NCI-H1048 (cell line): ENCODE measurements at regions not wholly inside any gene's neighbourhood (a gene's known extent, or its start where the extent isn't known, plus 50 kb on each side); places are given as distances from the start of the nearest gene placed in this dataset.
"Not testable (repeated sequence)": the region's sequence is repeated elsewhere in the genome, so short reads cannot be mapped to it uniquely, and the experiment has no call there.

Experiments used
- DNase-seq: peaks from one replicate; lab custom pipeline; 2025; lab: John Stamatoyannopoulos, UW

DNA sequence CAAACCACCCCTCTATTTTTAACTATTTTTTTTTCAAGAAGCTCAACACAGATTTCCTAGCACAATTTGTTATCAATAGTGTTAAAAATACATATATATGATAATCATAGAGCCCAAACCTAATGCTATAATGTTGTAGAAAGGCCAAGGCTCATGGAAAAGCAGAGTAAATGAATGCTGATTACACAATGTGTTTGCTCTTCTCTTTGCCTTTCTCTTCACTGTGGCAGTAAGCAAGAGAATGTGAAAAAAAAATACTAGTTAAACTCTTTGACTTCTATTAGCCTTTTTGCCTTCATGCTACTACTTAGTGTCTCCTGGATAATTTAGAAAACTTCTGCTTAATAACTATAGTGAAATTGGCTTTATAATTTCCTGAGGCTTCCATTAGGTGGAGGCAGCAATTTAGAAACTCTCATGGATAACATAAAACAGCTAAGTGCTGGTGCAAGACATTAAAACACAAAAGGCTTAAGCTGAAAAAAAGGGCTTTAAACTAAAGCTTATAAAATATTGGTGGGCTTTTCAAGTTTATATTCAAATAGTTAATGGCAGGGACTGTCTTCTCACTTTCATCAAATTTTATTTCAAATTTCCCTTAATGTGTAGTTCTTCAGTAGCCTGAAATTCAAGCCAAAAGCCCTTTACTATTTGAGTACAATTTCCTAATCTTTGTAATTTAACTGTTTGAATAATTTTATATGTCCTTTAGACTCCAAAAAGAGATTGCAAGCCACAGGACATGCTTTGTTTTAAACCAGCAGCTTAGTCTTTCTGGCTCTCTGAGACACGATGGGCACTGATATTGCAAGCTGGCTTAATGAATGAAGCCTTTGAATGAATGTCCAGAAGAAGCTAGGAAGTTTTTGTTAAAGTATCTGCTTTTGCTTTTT is 2031.8 kb upstream of the CDH6 start:
- DNase-seq, result no peak

- DNase-seq, result no peak
These were observed 2035.5 kb upstream of the CDH6 start for GRCh38 chr5:29157975-29158374.

GRCh38 chr5:29150840-29151239 is 2042.6 kb upstream of the CDH6 start:
- DNase-seq, result no peak

DNA sequence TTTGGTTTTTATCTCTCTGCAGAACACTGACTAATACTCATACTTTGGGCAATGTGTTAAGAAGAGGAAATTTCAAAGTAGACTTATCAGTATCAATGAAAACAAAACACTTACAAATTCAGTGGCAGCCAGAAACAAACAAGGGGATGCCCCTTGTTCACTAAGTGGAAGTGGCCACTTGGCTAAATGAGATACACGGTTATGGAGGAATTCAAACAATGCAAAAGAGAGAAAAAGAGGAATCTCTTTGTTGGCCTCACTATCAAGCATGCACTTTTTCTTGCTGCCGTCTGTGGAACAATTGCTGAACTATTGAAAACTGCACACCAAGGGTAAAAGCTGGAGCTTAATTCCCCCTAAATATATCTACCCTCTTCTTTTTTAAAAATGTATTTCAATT is 2044.9 kb upstream of the CDH6 start:
- no peak for DNase-seq

DNA sequence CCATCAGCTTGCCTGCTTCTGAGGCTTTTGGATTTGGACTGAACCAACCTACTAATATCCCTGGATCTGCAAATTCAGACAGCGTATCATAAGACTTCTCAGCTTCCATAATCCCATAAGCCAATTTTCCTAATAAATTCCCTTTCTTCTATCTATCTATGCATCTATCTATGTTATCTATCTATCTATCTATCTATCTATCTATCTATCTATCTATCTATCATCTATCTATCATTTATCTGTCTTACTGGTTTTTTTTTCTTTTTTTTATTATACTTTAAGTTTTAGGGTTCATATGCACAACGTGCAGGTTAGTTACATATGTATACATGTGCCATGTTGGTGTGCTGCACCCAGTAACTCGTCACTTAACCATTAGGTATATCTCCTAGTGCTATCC is 2045.4 kb upstream of the CDH6 start:
- no peak for DNase-seq

DNA sequence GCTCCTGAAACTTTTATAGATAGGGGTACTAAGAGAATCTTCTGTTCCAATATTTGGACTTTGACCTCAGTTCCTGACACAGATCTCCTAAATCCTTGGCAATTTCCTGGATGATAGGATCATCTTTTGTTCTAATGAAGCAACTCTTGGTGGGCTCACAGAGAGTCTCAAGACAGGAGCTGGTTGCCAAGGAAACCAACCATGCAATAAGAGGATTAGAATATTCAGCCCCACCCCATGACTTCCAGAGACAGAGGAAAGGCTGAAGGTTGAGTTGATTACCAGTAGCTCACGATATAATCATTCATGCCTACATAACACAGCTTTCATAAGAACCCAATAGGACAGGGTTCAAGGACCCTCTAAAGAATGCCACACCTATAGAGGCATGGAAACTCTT is 2050.2 kb upstream of the CDH6 start:
- no peak for DNase-seq

DNA sequence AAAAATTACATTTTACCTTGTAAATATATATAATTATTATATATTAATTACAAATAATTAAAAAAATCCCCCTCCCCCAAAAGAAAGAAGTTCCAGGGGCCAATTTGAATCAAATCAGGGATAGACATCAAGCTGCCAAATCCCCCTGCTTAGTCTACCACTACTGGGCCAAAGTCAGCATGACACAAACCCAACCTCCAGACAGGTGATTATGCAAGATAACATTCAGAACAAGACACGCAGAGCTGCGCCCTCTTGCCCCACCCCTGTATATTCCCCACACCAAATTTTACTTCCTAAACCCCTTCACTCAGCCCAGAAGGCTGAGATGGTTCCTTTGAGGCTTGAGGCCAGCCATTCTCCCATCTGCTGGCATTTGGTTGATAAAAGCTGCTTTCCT is 2059.1 kb upstream of the CDH6 start:
- DNase-seq, result no peak

DNA sequence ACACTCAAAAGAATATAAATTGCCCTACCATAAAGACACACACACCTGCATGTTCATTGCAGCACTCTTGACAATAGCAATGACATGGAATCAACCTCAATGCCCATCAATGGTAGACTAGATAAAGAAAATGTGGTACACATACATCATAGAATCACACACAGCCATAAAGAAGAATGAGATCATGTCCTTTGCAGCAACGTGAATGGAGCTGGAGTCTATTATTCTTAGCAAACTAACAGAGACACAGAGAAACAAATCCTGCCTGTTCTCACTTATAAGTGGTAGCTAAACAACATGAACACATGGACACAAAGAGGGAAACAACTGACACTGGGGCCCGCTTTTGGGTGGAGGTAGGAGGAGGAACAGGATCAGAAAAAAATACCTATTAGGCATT is 2062.2 kb upstream of the CDH6 start:
- no peak for DNase-seq

GRCh38 chr5:29130786-29131185 is 2062.7 kb upstream of the CDH6 start:
- no peak for DNase-seq

- DNase-seq, result not testable (repeated sequence)
These were observed 2065.8 kb upstream of the CDH6 start for GRCh38 chr5:29127524-29128156.

GRCh38 chr5:29126462-29126861 is 2067.0 kb upstream of the CDH6 start:
- not testable (repeated sequence) for DNase-seq

GRCh38 chr5:29122306-29122705 is 2071.2 kb upstream of the CDH6 start:
- no peak for DNase-seq

GRCh38 chr5:29114331-29114768 is 2076.0 kb upstream of the CDH9 start:
- no peak for DNase-seq

DNA sequence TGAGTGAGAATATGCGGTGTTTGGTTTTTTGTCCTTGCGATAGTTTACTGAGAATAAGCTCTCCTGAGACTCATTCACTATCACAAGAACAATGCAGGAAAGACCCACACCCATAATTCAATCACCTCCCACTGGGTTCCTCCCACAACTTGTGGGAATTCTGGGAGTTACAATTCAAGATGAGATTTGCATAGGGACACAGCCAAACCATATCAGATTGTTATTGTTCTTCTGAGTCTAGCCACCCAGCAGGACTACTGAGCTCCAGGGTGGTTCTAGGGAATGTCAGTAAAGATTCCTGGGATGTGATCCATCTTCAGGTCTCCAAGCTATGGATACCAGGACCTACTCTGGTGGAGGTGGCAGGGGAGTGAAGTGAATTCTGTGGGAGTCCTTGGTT is 2075.1 kb upstream of the CDH9 start:
- DNase-seq, result no peak

DNA sequence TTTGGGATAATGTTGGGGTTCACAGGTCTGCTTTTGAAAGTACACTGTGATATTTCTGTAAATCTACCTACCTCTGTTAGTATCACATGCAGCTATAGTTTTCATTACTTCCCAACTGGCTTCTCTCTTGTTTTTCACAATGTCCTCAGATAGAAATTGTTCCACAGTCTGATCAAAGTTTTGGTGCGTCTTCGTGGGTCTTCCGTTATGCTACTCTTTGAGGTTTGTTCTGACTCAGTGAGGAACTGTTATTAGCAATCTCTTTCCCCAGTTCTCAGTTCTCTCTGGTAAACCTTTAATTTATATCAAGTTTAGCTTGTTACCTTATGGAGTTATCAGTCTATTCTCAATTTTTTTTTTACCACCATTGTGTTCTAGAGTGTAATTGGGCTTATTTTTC is 2061.2 kb upstream of the CDH9 start:
- no peak for DNase-seq

DNA sequence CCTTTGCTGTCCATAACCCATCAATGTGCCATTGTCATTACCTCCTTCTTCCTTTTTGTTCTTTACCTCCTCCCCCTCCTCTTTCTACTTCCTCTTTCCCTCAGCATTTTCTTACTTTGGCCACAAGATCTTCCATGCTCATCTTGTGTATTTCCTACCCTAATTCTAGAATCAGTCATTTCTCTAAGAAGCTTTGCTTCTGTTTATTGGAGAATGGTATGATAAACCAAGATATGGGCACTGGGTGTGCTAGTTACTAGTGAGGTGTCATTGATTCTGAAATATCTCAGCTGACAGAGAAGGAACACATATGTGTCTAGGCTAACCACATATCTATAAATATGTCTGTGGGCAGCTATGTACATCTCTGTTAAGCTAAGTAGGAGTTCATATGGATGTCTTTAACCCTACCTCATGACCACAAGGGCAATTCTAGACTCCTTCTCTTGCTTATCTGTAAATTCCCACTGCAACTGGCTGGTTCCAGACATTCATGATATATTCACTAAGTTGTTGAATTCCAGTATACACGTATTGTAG is 2051.3 kb upstream of the CDH9 start:
- no peak for DNase-seq

- no peak for DNase-seq
These were observed 2046.8 kb upstream of the CDH9 start for GRCh38 chr5:29085142-29085541.

DNA sequence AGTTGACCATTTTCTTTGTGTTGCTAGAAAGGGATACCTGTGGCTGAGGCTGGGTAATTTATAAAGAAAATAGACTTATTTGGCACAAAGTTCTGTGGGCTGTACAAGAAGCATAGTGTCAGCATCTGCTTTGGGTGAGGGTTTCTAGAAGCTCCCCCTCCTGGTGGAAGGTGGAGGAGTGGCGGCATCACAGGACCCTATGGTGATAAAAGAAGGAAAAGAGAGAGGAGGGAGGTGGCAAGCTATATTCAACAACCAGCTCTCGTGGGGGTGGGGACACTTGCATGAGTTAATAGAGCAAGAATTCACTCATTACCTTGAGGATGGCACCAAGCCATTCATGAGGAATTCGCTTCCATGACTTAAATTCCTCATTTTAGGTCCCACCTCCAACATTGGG is 2041.4 kb upstream of the CDH9 start:
- DNase-seq, result no peak

- no peak for DNase-seq
These were observed 2039.1 kb upstream of the CDH9 start for GRCh38 chr5:29077451-29077850.

DNA sequence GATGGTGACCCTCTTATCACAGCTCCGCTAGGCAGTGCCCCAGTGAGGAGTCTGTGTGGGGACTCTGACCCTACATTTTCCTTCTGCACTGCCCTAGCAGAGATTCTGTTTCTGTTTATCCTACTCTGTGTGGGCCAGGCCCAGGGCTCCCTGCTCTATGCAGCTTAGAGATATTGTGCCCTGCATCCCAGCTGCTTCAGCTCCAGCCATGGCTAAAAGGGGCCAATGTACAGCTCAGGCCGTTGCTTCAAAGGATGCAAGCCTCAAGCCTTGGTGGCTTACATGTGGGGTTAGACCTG is 2030.7 kb upstream of the CDH9 start:
- DNase-seq, result no peak

GRCh38 chr5:29061381-29061780 is 2023.0 kb upstream of the CDH9 start:
- DNase-seq, result no peak

- DNase-seq, result no peak
These were observed 2016.3 kb upstream of the CDH9 start for GRCh38 chr5:29054694-29055093.

DNA sequence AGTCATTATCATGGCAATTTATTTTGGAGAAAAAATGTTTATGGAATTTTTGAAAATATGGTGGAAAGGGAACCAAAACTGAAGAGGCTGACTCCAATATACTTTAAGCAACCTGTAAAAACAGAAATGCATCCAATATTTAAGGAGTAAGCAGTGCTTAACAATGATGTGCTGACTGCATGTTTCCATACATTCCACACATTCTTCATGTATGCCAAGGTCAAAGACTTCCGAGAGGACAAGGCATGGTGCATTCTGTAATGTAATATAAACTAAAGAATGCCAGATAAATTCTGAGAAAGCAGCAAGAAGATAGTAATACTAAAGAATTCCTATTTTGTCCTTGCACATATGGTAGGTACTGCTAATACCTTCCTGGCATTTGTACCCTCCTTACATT is 2015.9 kb upstream of the CDH9 start:
- no peak for DNase-seq

DNA sequence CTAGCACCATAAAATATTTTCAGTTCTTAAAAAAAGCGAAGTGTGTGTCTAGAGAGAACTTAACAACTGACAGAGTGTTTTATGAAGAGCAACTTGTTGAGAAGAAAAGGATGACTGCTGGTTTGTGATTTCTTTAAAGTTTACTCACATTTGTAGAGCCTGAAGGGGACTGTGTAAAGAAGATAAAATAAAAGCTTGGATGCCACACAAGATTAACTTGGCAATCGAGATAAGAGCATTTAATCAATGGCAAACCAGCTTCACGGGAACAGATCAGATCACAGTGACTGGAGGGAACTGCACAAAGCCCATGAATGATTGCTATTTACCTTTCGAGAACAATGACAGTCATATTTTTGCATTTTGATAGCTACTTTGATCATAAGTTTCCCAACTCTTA is 2013.1 kb upstream of the CDH9 start:
- no peak for DNase-seq
